HG03159 (cell line): ENCODE measurements at regions not wholly inside any gene's neighbourhood (a gene's known extent, or its start where the extent isn't known, plus 50 kb on each side); places are given as distances from the start of the nearest gene placed in this dataset.

Source experiments
- ATAC-seq: cut with Tn5 transposase; IDR thresholded peaks from one replicate; pipeline ENCODE4 v1.9.1; 2021; ENCODE audit warnings: mild to moderate bottlenecking, moderate library complexity; ENCODE audit not compliant: unreplicated experiment

DNA sequence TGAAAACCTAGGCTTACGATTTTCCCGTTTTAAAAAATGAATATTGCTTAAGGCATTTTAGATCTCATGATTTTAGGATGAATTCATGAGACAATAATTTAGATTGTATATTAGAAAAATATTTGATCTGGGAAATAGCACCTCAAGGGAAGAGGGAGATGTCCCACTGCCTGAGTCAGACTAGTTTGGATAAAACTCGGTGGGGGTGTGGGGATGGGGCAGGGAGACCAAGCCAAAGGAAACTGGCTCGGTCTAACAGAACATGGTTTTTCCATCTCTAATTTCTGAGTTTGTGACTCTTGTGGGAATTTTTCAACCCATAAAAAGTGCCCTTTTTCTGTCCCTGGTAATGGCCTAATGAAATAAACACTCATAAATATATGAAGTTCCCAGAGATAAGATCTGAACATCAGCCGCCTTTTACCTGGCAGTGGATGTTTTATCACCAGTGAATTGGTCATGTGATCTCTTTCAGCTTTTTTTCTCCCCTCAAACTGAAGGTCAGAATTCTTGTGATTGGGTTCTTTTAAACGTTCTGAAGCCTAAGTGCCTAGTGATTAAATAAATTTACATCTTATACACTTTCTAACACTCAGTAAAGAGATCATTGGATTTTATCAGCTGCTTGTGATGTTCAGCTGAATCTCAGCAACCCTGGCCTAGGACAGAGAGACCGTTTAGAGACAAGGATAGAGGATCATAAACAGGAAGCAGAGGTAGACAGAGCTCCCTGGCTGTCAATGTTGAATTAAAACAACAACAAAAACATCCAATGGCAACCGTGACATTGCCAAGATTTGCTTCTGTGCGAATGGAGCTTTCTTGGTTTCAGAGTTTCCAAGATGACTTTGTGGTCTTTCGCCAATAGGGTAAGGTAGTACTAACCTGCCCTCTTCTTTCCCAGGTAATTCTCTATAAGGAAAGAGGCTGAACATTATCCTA, 1038.2 kb downstream of the MCTP2 start:
- no peak for ATAC-seq

DNA sequence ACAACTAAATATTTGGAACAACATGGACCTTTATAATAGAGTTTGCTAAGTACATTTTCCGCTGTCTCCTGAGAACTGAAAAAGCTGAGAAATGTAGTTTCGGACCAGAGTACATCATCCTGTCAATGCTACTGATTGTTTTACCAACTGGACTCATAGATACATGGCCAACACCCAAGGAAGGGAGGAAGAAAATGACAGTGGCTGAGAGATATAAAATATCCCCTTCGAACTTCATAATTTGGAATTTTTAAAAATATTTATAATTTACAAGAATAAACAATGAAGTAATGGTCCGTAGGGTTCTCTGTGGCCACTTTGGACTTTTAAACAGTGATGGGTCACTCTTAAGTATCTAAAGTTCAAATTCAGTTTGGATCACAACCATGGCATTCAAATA, 1042.7 kb downstream of the MCTP2 start:
- no peak for ATAC-seq

DNA sequence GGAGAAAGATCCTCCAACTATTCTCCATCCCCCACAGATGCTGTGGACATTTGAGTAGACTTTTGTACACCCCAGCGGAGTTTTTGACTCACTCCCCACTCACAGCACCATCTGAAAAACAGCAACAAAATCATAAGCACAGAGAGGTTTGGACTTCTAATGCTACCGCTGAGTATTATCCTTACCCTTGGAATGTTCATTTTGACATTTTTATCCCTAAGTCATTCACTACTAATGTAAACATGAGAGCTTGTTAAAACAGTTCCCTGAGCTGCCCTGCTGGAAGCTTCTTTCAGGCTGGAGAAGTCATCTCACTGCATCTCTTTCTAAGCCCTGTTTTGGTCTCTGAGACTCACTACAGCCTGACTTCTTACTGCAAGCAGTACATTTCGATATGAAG, 1045.9 kb downstream of the MCTP2 start:
- ATAC-seq, result no peak

DNA sequence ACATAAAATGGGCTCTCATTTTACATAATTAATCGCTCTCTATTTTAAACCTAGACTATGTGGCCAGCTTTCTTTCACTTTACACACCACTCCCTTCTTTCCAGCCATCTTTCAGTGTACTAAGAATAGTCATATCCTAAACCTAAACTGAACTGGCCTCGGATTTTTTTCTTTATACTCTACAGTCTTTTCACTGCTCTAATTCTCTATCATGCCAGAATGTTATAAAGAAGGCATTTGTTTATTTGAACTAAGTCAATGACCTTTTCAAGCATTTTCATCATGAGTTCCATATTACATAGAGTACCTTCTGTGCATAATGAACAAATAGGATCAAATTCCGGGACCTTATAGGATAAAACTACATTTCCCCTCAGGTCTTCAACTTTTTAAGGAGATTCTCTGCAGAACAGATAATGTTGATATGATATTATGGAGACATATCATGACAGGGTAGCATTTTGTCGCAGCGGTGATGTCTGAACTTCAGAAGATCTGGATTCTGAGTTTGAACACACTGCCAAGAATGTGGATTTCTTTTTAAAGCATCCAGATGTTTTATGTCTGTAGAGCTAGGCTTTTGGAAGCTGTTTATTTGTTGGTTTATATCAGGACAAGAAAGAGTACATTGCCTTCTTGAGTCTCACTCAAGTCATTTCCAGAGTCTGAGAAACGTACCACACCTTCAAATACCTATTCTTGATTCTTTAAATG, 1047.3 kb downstream of the MCTP2 start:
- no peak for ATAC-seq

DNA sequence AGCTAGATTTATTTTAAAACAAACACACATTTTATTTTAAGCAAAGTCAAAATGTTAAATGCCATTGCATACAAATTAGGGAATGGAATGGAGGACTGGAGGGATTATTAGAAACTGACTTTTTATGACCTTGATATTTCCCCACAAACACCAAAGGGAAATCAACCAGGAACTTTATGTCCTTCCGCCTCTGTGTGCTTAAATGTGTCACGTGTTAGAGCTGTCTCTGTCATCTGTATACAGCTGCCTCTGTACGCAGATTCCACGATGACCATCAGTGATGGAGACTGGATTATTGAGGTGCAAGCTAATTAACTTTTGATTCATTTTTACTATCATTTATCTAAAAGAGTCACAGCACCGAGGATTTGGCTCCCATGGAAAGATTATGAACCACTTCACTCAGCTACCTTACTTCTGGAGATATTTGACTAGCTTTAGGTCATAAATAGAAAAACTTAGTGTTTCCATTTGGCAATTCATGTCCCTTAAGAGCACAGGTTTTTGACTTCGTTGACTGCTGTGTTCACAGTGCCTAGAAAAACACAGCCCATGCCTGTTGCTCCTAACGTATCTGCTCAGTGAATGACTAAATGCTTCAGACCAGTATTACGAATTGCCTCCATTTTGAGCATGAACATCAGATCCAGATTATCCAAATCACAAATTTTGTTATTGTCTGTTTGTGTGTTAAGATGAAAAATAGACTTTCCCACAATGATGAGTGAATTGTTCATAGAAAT, 1048.1 kb downstream of the MCTP2 start:
- no peak for ATAC-seq

DNA sequence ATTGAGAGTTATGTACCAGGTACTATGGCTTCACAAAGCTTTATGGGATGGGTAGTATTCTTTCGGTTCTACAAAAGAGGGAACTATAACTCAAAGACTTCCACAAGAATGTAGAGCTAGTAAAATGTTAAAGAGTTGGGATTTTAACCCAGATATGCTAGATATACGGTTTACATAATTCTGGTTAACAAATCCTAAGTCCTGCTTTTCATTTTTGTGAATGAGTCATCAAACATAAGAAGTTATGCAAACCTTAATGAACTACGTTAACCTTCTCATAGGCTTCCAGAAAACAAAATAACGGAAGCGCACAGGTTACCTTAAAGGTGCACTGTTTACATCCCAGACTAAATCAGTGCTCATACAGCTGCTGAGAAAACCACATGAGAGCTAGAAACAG, 1049.3 kb downstream of the MCTP2 start:
- no peak for ATAC-seq

DNA sequence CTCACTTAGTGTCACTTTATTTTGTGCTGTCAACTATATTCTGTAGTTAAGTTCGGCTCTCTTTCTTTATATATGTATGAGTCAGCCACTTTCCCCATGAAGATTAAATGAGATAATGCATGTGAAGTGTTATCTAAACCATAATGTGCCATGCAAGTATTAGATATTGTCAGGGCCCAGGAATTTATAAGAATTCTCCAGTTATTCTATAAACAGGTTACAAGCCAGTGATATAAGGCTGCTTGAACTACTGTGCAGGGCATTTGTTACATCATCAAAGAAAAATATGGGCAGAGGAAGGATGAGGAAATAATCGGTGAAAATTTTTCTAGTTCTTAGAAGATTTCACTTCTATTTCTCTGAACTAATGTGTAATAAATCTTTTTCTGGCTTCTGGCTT, 1049.0 kb upstream of the NR2F2 start:
- ATAC-seq, result no peak

DNA sequence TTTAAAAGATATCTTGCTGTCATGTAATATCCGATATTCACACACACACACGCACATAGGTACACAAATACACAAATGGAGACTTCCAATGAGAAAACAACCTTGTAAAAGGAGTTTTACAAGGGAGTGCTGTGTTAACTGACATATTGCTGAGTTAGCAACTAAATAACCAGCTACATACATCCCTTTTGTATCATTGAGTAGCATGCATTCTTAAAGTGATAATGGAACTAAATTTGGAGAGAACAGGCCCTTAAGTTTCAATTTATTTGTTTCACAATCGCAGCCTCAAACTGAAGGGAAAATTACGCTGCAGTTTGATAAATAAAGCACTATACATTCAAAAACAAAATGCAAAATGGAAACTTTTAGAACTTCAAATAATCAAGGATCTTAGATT, 1046.0 kb upstream of the NR2F2 start:
- ATAC-seq, result no peak

DNA sequence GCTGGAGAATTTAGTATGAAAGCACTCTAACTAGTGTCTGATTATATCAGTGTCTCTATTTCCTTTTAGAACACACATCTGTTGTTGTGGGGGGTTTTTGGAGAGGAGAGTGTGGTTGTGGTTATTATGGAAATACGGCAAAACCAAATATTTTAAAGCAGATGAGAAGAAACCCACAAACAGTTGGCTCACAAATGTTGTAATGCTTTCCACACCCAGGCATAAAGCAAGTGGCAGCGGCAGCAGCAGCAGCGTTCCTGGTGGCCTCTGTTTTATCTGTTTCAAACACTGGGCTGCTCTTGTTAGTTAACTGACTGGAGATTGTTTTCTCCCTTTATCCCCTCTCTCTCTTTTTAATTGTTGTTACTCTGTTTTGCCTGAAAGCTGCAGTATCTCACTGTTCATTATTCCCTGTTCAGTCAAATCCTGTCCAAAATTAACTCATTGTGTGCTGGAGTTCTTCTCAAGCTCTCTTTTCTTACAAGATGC, 1045.5 kb upstream of the NR2F2 start:
- ATAC-seq, result no peak

DNA sequence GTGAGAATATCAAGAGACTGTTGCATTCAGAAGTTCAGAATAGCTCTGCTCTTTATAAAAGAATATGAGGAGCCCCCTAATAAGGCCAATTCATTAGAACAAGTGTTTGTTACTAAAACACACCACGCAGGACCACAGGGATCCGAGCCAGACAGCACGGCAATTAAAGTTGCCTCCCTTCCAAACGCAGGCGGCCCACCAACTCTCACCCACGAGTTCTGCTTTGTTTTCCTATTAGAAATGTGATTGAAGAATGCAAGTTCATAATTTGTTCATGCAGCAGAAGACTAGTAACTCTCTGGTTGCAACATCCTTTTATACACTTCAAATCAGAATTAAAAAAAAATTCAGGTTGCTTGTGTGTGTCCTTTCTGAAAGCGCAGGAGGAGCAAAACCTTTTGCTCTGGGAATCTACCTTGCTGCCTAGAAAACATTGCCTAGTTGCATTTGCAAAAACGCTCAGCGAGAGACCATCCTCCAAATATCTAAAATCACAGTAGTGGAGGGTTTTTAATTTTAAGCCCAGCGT, 1044.1 kb upstream of the NR2F2 start:
- no peak for ATAC-seq

DNA sequence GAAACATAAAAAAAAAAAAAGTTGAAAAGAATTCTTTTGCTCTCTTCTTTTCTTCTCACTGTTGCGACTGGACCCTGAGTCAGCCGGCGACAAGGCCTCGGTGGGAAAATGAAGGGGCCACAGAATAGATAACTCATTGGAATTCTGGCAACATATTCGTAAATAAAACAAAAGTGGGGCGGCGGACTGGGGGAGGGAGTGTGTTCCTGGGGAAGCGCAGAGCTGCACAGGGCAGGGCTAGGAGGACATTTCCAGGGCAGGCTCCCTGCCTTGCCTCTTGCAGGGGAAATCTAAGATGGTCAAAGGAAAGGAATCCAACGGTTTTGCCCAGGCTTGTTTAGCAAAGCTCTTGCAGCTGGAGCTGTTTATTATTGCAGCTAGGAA, 1042.8 kb upstream of the NR2F2 start:
- ATAC-seq, result no peak

DNA sequence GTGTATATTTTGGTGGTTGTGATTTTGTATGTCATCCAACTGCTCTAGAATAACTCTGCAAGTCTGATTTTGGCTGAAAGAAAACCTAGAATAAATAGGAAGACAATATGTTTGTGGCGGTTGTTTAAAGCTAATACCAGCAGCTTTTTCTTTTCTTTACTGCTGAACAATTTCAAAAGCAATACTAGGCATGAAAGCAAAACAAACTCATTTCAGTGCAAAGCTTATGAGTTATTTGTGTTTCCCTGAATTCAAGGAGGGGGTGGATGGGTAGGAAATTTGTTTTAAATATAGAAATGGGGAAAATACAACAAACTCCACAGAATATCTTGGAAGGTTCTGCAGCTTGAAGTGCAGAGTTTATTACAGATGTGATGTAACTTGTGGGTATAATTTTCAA, 1041.9 kb upstream of the NR2F2 start:
- ATAC-seq, result no peak

DNA sequence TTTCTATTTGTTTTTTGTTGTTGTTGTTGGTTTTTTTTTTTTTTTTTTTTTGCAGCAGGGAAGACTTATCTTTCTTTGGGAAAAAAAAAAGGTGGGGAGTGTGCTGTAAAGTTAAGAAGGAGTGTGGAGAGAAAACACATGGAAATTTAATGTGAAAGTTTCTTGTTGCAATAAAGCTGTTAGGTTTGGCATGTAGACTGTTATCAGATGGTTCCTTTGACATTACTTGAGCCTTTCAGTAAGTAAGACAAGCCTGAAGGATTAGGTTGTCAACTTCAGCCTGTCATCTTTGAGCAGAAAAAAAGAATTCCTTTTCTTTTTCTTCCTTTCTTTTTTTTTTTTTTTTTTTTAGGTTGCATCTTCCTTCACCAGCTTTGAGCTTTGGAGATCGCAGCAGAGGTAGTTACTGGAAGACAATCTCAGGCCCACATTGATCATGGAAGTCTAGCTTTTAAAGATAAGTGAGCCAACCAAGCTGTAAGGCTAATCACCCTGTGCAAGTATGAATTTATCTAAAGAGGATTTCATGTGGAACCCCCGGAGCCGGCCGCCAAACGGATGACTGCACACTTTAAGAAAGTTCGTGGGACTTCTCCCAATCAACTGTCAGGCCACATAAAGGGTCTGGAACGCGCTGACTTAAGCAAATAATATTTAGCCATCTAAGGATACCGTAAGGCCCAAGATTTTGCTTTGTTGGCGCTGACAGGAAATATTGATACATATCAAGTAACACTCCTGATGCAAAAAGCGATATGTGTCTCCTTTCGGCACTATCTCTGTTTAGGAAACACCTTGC, 1040.1 kb upstream of the NR2F2 start:
- ATAC-seq, result no peak

DNA sequence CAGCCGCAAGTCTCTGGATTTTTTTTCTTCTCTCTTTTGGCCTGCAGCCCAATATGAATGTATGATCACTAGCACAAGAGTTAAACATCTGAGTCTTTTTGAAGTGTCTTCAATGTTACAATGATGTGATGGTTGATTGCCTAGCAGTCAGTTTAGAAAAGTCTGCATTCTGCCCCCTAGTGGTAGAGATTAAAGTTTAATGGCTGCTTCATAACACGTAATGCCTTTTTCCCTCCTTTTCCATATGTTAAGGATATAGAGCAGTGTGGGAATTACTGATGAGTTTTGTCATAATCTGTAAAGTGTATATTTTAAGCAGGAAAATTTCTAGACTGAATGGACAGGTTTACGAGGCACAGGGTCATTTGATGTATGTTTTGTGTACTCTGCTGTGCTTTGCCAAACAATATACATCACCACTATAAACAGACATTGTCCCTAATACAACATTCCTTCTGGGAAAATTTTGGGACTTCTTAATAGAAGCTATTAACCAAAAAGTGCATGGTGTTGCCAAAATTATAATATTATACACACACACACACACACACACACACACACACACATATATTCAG, 1038.5 kb upstream of the NR2F2 start:
- peak; percentile 74 for ATAC-seq

DNA sequence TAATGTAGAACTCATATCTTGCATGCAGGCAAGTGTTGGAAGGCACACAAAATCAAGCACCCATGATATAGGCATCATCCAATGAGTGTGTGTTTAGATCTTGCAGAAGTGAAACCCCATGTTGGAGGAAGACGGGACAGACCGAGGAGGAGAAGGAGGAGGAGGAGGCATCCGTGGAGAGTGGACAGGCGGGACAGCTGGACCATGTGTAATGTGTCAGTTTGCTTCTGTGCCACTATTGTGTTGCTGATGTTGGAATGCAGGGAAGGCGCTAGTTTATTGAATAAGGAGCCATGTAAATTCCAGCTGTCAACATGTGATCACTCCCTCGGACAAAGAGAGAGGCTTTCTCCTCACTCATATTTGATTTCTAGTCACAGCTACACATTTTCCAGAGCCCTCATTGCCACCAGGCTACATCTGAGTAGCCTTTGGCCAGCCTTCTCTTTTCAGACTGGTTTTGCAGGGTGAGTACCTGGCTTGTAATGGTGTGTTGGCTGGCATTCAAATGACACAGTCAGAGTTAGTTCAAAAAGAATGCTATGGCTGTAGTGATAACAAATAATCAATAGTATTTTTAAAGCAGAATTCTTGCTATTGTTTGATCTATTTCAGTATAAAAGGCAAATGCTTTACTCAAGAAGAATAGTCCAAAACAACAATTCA, 1037.6 kb upstream of the NR2F2 start:
- ATAC-seq, result no peak

DNA sequence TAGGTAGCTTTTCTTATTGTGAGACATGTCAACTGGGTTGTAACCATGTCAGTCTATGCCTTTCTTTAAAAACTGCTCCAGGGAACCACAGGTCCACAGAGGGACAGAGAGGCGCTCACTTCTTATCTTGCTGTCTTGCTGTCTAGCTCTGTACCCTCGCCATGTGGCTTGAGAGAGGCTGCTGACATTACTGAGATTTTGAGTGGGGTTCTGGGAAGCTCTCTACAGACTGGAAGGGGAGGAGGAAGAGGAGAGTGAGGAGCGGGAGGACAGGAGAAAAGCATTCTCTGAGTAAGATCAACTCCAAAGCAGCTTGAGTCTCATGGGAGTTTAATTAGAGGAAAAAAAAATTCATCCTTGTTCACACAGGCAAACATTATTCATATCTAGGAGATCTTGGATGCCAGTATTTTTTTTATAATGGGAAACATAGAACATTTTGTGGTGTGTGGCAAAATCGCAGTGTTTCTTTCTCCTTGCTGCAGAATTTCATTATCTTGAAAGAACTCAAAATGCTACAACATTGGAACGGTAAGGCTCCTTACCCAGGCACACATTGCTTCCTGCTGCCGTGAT, 1037.0 kb upstream of the NR2F2 start:
- no peak for ATAC-seq

DNA sequence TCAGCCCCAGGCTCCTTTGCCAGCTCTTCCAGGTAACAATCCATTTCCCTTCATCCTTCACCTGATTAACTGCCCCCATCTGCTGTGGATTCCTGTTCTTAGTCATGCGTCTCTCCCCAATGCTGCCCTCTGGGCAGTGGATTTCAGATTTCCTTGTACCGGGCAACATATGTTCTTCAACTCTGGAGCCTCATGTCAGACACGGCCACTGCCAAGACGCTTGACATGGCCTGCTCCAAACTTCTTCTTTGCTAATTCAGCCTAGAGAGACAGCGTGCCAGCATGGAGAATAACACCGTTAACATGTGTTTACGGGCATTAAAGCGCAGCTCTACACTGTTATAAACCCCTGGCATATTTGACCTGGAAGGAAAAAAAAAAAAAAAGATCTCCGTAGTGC, 1035.1 kb upstream of the NR2F2 start:
- no peak for ATAC-seq

DNA sequence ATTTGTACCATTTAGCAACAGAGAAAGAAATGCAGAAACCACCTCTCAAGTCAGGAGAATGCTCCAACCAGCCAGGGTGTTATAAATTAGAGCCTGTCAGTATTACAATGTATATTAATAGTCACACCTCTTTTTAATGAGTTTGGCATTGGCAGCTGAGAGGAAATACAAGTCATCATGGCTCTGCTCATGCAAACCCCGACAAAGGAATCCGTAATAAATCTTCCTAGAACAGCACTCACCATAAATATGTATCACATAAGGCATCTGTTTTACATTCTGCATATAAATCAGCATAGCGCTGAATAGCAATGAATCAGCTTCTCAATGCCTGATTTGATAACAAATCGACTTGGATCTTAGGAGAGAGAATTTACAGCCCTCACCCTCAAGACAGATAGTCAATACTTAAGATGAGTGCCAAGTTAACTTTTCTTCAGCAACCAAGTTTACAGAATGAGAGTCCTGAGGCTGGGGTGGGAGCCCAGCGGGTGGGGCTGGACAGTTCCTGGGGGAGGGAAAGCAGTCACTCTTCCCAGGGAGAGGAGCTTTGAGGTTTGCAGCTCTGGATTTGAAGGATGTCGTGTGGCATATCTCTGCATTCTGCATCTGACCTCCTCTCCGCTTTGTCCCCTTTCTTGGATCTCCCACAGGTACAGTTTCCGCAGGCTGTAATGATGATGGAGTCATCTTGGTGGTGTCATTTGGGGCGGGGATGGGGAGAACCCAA, 1034.4 kb upstream of the NR2F2 start:
- ATAC-seq, result no peak
